ENCODE measurements at regions not wholly inside any gene's neighbourhood (a gene's known extent, or its start where the extent isn't known, plus 50 kb on each side); places are given as distances from the start of the nearest gene placed in this dataset.

DNA sequence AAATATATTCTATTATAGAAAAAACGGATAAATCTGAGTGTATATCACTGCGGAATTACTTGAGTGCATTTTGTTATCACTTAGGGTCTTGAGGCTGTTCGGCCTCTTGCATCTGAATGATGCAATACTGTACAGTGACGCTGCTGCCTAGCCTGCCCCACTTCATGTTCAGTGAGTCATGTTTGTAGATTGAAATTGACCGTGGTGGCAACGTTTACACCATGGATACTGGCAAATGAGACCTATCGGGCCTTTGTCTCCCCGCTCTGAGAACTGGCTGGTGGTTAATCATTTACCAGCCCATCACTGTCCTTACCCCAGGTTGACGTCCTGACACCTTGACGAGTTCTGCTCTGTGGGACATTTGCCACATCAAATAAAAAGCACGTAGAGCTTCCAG lies 510.1 kb upstream of the ADAMTS16 start:
- DNase-seq (ENCODE audit: low read depth in 2 of 2) = no peak

DNA sequence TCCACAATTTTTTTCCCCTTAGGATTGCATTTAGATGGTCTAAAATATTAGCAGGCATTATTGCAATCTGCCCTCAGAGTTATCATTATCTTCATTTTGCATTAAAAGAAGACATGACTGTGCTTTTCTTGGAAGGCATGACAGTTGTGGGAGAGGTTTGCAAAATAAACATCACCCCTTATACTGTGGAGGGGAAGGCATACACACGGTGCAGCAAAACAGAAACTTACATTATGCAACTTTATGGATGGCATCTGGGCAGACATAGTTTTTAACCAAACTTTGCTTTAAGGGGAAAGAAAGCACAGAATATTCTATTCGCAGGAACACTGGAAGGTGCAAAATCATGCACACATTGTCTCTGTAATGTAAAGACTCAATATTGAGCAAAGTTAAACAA lies 505.8 kb upstream of the ADAMTS16 start:
- no peak for DNase-seq (ENCODE audit: low read depth in 2 of 2)

DNA sequence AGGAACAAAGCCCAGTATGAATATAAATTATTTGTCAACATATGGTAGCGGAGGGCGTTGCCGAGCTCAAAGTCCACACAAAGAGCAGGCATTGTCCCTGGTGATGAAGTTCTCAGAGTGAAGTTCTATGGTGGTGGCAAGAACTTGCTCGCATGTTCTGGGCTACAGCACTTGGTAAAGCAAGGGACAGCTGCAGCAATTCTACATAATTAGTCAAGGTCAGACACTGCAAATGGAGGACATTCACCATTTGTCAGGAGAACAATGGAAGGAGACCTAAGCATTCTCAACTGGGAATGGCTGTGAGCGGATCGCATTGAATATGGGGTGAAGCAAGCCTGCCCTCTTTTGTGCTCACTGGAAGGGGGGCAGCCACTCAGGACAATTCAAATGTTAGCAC lies 503.8 kb upstream of the ADAMTS16 start:
- no peak for DNase-seq (ENCODE audit: low read depth in 2 of 2)

DNA sequence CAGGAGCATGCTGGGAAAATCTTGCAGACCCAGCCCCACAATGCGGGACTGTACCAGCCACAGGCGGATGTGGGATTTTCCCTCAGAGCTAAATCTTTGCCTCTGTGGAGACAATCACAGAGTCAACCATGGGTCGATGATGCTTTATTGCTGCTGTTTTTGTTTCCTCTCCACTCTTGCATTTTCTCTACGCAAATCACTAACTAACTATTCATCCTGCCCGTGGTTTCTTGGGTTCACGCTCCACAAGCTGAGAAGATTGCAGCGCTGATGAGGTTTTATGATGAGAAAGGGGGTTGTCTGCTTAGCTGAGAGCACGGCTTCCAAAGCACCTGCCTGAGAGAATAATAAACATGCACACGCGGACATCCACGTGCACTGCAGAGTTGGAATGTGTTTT lies 500.2 kb upstream of the ADAMTS16 start:
- DNase-seq (ENCODE audit: low read depth in 2 of 2) = no peak

DNA sequence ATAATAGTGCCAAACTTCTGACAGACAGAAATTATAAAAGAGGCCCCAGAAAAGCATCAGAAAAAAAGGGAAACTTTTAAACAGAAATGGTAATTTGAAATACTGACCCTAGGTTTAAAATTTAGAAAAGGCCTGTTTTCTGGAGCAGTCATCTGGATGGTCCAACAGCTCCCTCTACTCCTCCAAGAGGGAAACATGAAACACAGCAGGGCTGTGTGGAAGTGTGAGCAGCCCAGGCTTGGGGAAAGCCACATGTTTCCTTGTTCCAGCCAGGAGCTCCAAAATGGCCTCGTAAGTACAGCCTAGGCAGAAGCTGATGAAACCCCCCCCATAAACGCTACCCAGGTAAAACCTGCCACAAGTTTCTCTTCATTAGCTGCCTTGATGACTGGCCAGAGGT lies 499.3 kb upstream of the ADAMTS16 start:
- DNase-seq (ENCODE audit: low read depth in 2 of 2) = no peak

DNA sequence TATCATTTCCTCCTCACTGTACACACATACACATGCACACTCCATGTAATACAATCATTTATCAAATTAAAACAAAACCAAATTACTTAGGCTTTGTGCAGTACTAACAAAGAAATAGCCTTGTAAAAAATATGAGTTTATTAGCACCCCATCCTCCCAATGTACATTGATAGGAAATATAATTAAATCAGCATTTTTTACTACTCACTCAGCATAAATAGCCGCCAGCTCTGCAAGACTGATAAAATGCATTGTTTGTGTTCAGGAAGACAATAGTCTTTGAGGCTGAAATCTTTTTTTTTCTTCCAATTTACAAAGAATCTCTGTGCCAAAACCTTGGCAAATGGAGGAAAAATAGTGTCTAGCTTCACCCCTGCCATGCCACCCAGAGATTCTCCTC lies 497.6 kb upstream of the ADAMTS16 start:
- no peak for DNase-seq (ENCODE audit: low read depth in 2 of 2)

DNA sequence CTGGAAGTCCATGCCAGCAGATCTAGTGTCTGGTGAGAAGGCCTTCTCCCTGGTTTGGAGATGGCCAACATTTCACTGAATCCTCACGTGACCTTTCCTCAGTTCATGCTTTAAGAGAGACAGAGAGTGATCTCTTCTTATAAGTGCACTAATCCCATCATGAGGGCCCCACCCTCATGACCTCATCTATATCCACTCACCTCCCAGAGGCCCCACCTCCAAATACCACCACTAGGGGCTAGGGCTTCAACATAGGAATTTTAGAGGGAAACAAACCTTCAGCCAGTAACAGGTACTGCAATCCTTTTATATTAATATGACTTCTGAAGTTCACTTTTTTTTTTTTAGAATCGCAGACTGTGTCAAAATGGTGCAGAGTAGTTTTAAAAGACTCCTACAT lies 496.9 kb upstream of the ADAMTS16 start:
- DNase-seq (ENCODE audit: low read depth in 2 of 2) = no peak

DNA sequence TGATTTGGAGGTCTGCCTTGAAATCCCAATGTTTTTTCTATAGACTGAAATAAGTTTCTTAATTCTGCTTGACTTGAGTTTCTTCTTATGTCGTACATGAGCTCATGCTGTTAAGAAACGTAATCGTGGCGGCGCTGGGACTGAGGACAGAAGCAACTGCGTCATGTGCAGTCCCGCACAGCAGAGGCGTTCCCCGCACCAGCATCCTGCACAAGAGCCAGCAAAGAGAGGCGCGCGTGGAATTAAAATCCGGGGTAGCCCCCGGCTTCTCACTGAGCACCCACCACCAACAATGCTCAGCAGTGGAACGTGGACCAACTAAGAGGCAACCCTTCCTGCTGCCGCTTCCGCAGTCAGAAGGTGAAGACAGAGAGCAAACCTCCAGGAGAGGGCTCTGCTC lies 496.2 kb upstream of the ADAMTS16 start:
- no peak for DNase-seq (ENCODE audit: low read depth in 2 of 2)

DNA sequence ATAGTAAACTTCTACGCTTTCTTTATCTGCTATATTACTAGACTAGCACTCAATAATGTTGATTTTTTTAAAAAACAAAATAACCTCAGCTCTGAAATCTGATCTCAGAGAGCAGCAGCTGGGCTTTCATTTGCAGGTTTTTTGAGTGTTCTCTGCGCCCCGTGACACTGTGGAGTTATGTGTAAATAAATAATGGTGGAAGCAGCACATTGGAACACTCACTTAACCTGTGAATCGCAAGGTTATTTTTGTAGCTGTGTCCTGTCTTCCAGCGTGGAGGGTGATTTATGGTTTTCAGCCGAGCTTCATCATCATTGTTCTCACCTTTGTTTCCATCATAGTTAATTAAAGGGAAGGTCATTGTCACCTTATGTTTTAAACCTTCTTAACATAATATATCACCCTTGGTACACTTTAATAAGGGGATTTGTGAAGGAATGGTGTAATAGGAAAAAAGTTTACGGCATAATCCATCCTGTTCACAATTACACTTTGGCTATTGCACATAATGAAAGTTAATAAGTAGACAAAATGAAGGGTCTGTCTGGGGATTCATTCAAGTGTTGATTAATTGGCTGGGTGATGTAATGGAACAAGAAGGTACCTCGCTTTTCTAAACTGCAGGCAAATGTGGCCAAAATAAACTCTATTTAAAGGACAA lies 493.3 kb upstream of the ADAMTS16 start:
- no peak for DNase-seq (ENCODE audit: low read depth in 2 of 2)

DNA sequence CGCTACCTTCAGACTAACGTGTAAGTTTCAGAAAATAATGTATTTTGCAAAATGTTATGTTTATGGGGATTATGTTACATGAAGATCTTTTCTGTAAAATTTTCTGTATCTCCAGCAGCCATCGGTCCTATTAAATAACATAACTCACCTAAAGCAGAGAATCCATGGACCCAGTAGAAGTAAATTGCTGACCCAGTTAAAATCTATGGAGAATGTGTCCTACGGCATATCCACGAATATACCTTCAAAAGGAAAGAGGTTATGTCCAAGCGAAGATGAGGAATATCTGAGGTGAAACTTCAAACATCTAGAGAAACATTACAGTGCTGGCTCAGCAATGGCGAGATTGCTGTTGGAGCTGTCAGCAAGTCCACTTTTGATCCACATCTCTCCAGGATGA lies 492.2 kb upstream of the ADAMTS16 start:
- no peak for DNase-seq (ENCODE audit: low read depth in 2 of 2)

DNA sequence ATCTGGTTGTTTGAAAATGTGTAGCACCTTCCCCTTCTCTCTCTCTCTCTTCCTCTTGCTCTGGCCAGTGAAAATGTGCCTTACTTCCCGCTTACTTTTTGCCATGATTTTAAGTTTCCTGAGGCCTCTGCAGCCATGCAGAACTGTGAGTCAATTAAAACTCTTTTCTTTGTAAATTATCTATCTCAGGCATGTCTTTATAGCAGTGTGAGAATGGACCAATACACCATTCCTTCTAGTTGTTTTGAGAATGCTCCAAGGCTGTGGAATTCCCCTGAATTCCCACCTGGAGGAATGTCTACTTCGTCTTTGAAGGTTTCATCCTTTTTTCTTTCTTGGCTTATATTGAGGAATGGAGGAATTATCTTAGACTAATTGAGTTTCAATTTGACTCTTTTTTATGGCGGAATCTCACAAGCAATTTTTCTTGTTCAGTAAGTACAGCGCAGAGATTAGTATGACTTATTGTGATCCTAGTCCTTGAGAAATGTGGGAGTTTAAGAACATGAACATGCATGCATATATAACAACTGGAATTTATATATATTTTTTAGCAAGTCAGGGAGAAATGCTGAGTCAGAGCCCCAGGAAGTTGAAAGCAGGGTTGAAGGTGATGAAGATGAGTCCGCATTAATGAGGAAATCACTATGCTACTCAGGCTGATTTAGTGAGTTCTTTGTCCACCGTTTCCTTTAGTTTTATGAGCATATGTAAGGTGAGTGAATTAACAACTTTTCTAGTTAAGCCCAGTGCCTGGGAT lies 488.1 kb upstream of the ADAMTS16 start:
- DNase-seq (ENCODE audit: low read depth in 2 of 2) = no peak

DNA sequence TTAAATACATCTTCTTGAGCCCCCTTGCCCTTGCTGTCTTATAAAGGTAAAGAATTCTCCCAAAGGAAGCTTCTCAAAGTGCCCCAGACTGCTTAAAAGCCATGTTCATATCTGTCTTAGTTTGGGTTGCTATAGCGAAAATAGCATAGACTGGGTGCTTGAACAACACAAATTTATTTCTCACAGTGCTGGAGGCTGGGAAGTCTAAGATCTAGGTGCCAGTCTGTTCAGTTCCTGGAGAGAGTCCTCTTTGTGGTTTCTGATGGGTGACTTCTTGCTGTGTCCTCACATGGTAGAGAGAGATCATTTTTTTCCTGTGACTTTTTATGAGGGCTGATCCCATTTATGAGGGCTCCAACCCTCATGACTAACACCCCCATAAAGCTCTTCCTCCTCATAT lies 486.7 kb upstream of the ADAMTS16 start:
- no peak for DNase-seq (ENCODE audit: low read depth in 2 of 2)

DNA sequence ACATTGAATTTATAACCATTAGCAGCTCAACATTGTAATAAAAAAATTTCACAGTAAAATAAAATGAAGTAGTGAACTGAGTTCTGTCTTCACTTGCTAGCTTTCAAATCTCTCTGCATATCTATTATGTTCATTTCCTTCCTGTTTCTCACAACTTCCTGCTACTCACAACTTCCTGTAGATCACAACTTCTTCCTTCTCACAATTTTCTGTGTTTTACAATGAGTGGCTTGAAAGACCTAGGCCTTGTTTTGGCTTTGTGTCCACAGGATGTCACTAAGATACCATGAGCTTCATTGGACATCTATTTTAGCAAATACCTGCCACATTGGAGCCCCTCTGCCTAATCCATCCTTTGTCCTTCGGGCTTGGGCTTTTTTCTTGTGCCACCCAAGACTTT lies 480.3 kb upstream of the ADAMTS16 start:
- no peak for DNase-seq (ENCODE audit: low read depth in 2 of 2)

DNA sequence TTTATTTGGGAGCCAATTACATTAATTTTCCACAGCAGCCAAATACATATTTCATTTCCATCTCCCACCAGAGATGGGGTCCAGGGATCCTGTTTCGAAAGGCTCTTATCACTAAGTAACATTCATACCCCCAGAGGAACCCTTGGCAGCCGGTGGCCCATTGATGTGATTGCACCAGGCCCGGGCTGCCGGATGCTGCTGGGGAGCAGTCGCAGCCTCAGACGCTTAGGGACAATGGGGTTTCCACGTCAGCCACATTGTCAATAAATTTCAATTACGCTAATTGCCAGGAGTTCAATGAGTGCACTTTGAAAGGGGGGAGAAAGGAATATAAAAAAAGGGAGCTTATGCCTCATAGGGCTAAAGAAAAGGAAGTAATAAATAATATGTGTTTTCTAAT lies 478.8 kb upstream of the ADAMTS16 start:
- no peak for DNase-seq (ENCODE audit: low read depth in 2 of 2)

DNA sequence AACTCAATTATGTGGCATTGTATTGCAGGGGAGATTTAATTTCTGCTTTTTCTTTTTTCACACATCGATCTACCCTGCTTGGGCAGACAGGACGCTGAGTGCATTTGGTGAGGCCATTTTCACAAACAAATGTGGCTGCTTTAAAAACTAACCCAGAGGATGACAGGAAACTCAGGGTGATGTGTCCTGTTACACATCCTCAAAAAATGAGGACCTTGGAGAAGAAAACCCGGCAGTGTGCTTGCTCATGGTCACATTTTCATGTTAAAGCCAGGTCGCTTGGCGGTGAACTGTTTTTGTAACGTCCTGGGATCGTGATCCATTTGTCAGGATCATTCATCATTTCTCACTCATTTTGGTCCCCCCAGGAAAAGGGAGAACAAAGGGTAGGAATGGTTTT lies 478.3 kb upstream of the ADAMTS16 start:
- no peak for DNase-seq (ENCODE audit: low read depth in 2 of 2)

DNA sequence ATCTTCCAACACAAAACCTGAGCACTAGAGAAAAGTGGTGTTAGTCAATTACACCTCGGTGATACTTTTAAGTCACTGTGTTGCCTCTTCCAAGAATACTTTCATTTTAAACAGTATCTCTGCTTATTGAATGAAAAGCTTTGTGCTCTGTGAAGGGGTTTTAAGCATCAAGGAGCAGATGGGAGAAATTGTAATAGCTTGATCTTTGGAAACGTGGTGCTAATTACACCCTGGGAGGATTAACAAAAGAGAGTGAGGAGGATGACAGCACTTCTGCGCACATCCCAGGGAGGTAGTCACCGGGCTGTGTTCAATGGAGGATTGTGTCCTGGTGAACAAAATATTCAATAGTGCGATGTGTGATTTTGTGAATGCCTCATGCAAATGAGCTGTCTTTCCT lies 477.4 kb upstream of the ADAMTS16 start:
- no peak for DNase-seq (ENCODE audit: low read depth in 2 of 2)

DNA sequence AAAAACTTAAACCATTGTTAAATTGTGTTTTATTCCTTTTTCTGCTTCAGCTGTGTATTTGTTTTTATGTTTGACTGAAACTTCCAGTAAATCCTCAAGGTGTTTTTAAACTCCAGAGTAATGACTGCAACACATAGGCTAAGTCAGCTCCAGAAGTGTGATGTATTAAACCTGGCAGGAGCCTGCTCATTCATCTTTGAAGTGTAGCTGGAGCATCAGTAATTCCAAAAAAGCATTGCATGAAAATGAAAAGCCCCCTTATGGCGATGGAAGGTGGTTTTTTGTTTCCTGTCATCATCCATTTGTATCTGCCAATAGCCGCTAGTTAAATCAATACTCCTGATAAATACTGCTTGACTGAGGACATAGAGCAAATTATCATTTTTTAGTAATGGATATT lies 474.2 kb upstream of the ADAMTS16 start:
- DNase-seq (ENCODE audit: low read depth in 2 of 2) = no peak

DNA sequence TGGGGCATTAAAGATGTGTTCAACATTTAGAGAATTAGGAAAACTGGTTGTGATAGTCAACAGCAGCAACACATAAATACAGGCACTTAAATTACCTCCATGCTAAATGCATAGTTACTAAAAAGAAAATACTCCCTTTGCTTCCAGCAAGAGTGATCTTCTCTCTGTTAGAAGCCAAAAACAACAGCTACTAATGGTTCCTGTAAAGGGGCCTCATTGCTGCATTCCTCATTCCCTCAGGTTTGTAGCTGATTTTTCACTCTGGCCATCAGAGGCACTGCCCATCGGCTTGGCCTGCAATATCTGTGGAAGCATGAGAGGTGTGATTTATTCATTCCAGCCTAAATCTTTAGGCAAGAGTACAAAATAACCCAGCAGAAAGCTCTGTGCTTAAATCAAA lies 466.0 kb upstream of the ADAMTS16 start:
- DNase-seq (ENCODE audit: low read depth in 2 of 2) = no peak

DNA sequence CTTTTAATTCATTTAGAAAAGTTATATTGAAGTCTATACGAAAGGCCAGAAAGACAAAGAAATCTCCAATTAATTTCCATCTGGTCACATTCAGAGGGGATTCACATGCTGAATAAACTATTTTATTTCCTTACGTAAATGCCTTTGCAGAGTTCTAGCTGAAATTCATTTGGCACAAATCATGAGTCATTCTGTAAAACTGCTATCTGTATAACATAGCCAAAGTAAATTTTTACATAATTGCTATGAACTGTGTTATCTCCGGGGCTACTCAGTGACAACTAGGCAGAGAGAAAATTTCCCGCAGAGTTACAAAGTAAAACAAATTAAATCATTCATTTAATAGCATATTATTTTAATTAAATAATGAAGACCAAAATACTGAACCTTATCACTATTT lies 463.2 kb upstream of the ADAMTS16 start:
- no peak for DNase-seq (ENCODE audit: low read depth in 2 of 2)

DNA sequence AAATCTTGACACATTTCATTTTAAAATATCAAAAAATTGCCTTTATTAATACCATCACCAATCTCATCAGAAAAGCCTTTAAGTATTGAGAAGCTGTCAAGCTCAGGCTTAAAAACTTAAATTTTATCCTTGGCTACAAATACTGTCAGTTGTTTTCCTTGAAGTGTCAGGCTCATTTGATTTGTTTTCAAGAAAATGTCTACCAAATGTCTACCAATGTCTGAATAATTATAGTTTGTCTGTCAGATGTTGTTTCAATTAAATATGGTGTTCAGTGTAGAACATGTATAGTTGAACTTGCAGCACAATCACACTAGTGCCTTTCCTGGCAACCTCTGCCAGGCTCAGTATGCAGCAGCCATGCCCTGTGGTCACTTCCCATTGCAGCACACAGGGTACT lies 455.2 kb upstream of the ADAMTS16 start:
- no peak for DNase-seq (ENCODE audit: low read depth in 2 of 2)

DNA sequence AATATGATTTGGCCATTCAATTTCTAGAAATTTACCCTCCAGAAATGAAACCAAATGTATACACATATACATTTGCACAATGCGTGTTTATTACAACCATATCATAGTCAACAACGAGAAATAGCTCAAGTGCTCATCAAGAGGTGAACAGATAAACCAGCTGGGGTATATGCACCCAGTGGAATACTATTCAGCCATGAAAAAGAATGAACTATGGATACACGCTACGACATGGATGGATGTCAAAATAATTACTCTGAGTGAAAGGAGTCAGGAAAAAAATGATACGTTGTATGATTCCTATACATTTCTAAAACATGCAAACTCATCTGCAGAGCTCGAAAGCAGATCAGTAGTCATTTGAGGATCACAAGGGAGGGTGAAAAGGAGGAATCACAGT lies 441.5 kb upstream of the ADAMTS16 start:
- DNase-seq (ENCODE audit: low read depth in 2 of 2) = no peak

DNA sequence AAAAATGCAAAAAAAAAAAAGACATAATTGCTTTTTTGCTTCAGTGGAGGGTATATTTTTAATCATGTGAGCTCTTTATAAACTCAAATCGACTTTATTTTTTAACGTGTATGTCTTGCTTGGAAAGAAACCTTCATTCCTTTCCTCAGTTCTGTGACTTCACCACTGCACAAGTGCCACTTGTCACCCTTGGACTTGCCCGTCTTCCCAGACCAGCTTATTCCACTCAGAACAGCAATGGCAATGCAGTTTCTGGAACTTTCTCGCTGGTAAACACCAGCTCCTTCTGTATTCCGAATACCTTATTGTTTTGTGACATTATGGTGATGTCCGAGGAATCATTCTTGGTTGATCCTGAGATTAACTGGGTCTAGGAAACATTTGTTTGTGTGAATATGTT lies 440.5 kb upstream of the ADAMTS16 start:
- no peak for DNase-seq (ENCODE audit: low read depth in 2 of 2)

DNA sequence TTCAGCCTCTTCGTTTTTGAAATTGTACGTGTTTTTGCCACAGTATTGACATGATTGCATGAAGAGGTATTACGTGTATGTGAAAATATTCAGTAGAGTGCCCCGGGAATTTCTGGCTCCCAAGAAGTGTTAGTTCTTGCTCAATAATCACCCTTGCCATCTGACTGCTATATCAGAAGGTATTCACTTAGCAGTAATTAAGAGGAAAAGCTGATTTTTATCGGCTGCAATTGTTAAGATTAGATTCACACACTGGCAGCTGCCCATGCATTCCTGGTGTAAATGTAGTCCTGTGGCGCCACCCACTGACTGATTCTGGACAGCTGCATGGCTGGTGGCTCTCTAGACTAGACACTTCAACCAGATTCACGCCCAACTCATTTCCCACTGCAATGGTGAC lies 440.1 kb upstream of the ADAMTS16 start:
- no peak for DNase-seq (ENCODE audit: low read depth in 2 of 2)

DNA sequence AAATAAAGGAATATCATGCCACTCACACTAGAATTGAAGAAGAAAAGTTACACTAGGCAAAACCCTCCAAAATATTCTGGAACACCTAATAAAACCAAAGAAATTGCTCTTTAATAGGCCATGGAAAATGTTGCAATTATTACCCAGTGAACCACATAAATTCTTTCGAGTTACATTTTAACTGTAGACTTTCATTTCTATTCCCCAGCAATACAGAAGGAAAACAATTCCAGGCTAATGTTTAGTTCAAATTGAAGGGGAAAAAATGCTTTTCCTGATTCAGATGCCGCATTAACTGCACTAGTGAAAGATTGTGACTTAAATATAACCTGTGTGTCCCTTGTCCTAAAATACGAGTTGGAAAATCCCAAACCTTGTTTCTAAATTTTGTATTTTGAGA lies 439.3 kb upstream of the ADAMTS16 start:
- no peak for DNase-seq (ENCODE audit: low read depth in 2 of 2)
